HFFc6 (cell line): ENCODE measurements at regions not wholly inside any gene's neighbourhood (a gene's known extent, or its start where the extent isn't known, plus 50 kb on each side); places are given as distances from the start of the nearest gene placed in this dataset.
"Not testable (repeated sequence)": the region's sequence is repeated elsewhere in the genome, so short reads cannot be mapped to it uniquely, and the experiment has no call there.

Experiments
- DNase-seq: peaks from one replicate; pipeline ENCODE4 v3.0.0-alpha.2; 2018
- H3K27ac Mint-ChIP-seq: 2 replicates; pipeline ENCODE4 v1.8.0; 2020; ENCODE audit warnings: mild to moderate bottlenecking, mixed read lengths
- H3K27me3 Mint-ChIP-seq: 2 replicates; pipeline ENCODE4 v1.8.0; 2021; ENCODE audit warnings: mild to moderate bottlenecking, moderate library complexity, mixed read lengths; ENCODE audit not compliant: insufficient read depth
- H3K36me3 Mint-ChIP-seq: 2 replicates; pipeline ENCODE4 v1.8.0; 2021; ENCODE audit warnings: low read depth, mixed read lengths
- H3K4me1 Mint-ChIP-seq: 2 replicates; pipeline ENCODE4 v1.8.0; 2020; ENCODE audit warnings: low read depth, mixed read lengths
- H3K4me3 Mint-ChIP-seq: 2 replicates; pipeline ENCODE4 v1.8.0; 2020; ENCODE audit warnings: mild to moderate bottlenecking, moderate library complexity, mixed read lengths
- H3K9me3 Mint-ChIP-seq: 2 replicates; pipeline ENCODE4 v1.8.0; 2020; ENCODE audit warnings: mild to moderate bottlenecking, mixed read lengths
- TF ChIP-seq, protein P1 (sequence below): fragments of 200-600 bp; sonication (generic); IDR thresholded peaks from 2 replicates; pipeline ENCODE4 v1.5.0; 2021; ENCODE audit warnings: antibody characterized with exemption, mild to moderate bottlenecking

- TF ChIP-seq, protein P1, sequence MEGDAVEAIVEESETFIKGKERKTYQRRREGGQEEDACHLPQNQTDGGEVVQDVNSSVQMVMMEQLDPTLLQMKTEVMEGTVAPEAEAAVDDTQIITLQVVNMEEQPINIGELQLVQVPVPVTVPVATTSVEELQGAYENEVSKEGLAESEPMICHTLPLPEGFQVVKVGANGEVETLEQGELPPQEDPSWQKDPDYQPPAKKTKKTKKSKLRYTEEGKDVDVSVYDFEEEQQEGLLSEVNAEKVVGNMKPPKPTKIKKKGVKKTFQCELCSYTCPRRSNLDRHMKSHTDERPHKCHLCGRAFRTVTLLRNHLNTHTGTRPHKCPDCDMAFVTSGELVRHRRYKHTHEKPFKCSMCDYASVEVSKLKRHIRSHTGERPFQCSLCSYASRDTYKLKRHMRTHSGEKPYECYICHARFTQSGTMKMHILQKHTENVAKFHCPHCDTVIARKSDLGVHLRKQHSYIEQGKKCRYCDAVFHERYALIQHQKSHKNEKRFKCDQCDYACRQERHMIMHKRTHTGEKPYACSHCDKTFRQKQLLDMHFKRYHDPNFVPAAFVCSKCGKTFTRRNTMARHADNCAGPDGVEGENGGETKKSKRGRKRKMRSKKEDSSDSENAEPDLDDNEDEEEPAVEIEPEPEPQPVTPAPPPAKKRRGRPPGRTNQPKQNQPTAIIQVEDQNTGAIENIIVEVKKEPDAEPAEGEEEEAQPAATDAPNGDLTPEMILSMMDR: no peak
- no peak overlapping the region for H3K27ac Mint-ChIP-seq
- no peaks in the 10 kb centered on the region for H3K4me1 Mint-ChIP-seq
- H3K9me3 Mint-ChIP-seq: peaks cover 56% of the 10 kb centered on the region
- H3K36me3 Mint-ChIP-seq: no peaks in the 10 kb centered on the region
- no peak for DNase-seq
- H3K4me3 Mint-ChIP-seq: no peak overlapping the region
- no peaks in the 10 kb centered on the region for H3K27me3 Mint-ChIP-seq
Observed at GRCh38 chr10:9451211-9451773, 1396.8 kb downstream of the GATA3 start.

GRCh38 chr10:9452056-9452455 lies 1397.6 kb downstream of the GATA3 start:
- no peak overlapping the region for H3K27ac Mint-ChIP-seq
- TF ChIP-seq, protein P1: no peak
- no peak for DNase-seq
- H3K4me3 Mint-ChIP-seq: no peak overlapping the region
- H3K9me3 Mint-ChIP-seq: peaks cover 56% of the 10 kb centered on the region
- H3K4me1 Mint-ChIP-seq: no peaks in the 10 kb centered on the region
- no peaks in the 10 kb centered on the region for H3K27me3 Mint-ChIP-seq
- no peaks in the 10 kb centered on the region for H3K36me3 Mint-ChIP-seq

DNA sequence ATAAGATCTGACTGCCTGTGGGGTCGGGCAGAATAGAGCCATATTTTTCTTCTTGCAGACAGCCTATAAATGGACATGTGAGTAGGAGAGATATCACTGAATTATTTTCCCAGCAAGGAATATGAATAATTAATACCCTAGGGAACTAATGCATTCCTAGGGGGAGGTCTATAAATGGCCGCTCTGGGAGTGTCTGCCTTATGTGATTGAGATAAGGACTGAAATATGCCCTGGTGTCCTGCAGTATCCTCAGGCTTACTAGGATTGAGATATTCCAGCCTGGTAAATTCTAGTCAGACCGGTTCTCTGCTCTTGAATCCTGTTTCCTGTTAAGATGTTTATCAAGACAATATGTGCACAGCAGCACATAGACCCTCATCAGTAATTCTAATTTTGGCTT lies 1399.4 kb downstream of the GATA3 start:
- H3K27me3 Mint-ChIP-seq, DNase-seq, H3K4me3 Mint-ChIP-seq, H3K36me3 Mint-ChIP-seq, H3K4me1 Mint-ChIP-seq, H3K27ac Mint-ChIP-seq: not testable (repeated sequence)
- H3K9me3 Mint-ChIP-seq: peaks cover 44% of the 10 kb centered on the region

- DNase-seq: no peak
- Mint-ChIP-seq H3K4me1 (no peaks in the 10 kb centered on the region), H3K36me3 (no peaks in the 10 kb centered on the region), H3K27me3 (no peaks in the 10 kb centered on the region), H3K4me3 (no peak overlapping the region), H3K9me3 (peaks cover 5% of the 10 kb centered on the region), H3K27ac (no peak overlapping the region)
- TF ChIP-seq, protein P1: no peak
Observed at GRCh38 chr10:9469663-9470205, 1415.2 kb downstream of the GATA3 start.

DNA sequence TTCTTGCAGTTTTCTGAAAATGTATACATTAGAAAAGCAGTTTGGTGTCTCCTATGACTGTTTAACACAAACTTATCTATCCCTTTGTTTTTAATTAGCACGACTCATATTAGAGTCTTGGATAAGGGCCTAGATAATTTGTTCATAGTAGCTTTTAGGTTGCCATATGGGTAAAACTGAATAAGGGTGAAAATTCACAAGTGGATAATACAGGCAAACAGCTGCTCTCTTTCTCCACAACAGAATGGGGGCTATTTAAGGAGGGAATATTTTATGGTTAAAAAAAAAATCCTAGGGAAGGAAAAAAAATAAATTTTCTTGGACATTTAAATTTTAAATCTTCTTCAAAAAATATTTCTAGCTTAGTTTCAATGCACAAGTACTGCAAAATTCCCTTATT lies 1416.1 kb downstream of the GATA3 start:
- H3K9me3 Mint-ChIP-seq: no peaks in the 10 kb centered on the region; the same call in none of the 2 replicates
- no peak for DNase-seq
- TF ChIP-seq, protein P1: no peak
- no peaks in the 10 kb centered on the region for H3K27me3 Mint-ChIP-seq
- H3K27ac Mint-ChIP-seq: no peak overlapping the region
- H3K36me3 Mint-ChIP-seq: no peaks in the 10 kb centered on the region
- H3K4me1 Mint-ChIP-seq: no peaks in the 10 kb centered on the region
- H3K4me3 Mint-ChIP-seq: no peak overlapping the region

DNA sequence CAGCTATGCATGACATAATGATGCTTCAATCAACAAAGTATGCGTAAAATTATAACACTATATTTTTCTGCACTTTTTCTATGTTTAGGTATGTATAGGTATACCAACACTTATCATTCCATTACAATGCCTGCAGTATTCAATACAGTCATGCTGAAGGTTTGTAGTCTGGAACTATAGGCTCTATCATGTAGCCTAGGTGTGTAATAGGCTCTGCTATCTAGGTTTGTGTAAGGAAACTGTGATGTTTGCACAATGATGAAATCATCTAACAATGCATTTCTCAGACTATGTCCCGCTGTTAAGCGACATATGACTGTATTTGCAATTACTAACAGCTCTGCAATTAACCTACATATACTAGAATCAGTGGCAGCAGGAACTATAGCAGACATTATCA lies 1447.5 kb downstream of the GATA3 start:
- DNase-seq: no peak

More for the DNA sequence above, 1447.5 kb downstream of the GATA3 start:
- H3K27me3 Mint-ChIP-seq: no peaks in the 10 kb centered on the region
- no peak overlapping the region for H3K4me3 Mint-ChIP-seq
- H3K4me1 Mint-ChIP-seq: no peaks in the 10 kb centered on the region
- H3K27ac Mint-ChIP-seq: no peak overlapping the region
- peaks cover 40% of the 10 kb centered on the region for H3K9me3 Mint-ChIP-seq
- TF ChIP-seq, protein P1: no peak
- H3K36me3 Mint-ChIP-seq: no peaks in the 10 kb centered on the region; the same call in 1 of the 2 replicates
